GM19324 (cell line): ENCODE measurements at regions not wholly inside any gene's neighbourhood (a gene's known extent, or its start where the extent isn't known, plus 50 kb on each side); places are given as distances from the start of the nearest gene placed in this dataset.
"Not testable (repeated sequence)": the region's sequence is repeated elsewhere in the genome, so short reads cannot be mapped to it uniquely, and the experiment has no call there.

ENCODE experiments used
- ATAC-seq: cut with Tn5 transposase; IDR thresholded peaks from one replicate; pipeline ENCODE4 v1.9.1; 2021; ENCODE audit warnings: mild to moderate bottlenecking, moderate library complexity; ENCODE audit not compliant: unreplicated experiment, low FRiP score

GRCh38 chr18:993560-993959 is 88.9 kb downstream of the ADCYAP1 start:
- no peak for ATAC-seq

- no peak for ATAC-seq
These were observed 91.0 kb downstream of the ADCYAP1 start for GRCh38 chr18:995629-996028.

GRCh38 chr18:997499-997898 is 92.8 kb downstream of the ADCYAP1 start:
- no peak for ATAC-seq

- ATAC-seq = no peak
These were observed 94.3 kb downstream of the ADCYAP1 start for GRCh38 chr18:998936-999335.

- ATAC-seq = no peak
These were observed 98.0 kb downstream of the ADCYAP1 start for GRCh38 chr18:1002653-1003178.

GRCh38 chr18:1003499-1003898 is 98.8 kb downstream of the ADCYAP1 start:
- ATAC-seq = no peak

GRCh38 chr18:1006304-1006703 is 101.6 kb downstream of the ADCYAP1 start:
- ATAC-seq = no peak

- ATAC-seq = no peak
These were observed 102.3 kb downstream of the ADCYAP1 start for GRCh38 chr18:1006965-1007364.

GRCh38 chr18:1011349-1011748 is 106.7 kb downstream of the ADCYAP1 start:
- ATAC-seq = no peak

- ATAC-seq = no peak
These were observed 108.1 kb downstream of the ADCYAP1 start for GRCh38 chr18:1012775-1013174.

GRCh38 chr18:1013951-1014350 is 109.3 kb downstream of the ADCYAP1 start:
- ATAC-seq = no peak

GRCh38 chr18:1014509-1014908 is 109.8 kb downstream of the ADCYAP1 start:
- ATAC-seq = no peak

- ATAC-seq = no peak
These were observed 110.4 kb downstream of the ADCYAP1 start for GRCh38 chr18:1014951-1015624.

GRCh38 chr18:1015777-1016176 is 111.1 kb downstream of the ADCYAP1 start:
- ATAC-seq = no peak

GRCh38 chr18:1017227-1018058 is 112.8 kb downstream of the ADCYAP1 start:
- no peak for ATAC-seq

GRCh38 chr18:1018181-1018681 is 113.6 kb downstream of the ADCYAP1 start:
- ATAC-seq = no peak

GRCh38 chr18:1019191-1019590 is 114.5 kb downstream of the ADCYAP1 start:
- no peak for ATAC-seq

GRCh38 chr18:1020731-1021344 is 116.2 kb downstream of the ADCYAP1 start:
- ATAC-seq = no peak

GRCh38 chr18:1026930-1027329 is 122.3 kb downstream of the ADCYAP1 start:
- no peak for ATAC-seq

GRCh38 chr18:1033092-1033491 is 128.4 kb downstream of the ADCYAP1 start:
- ATAC-seq = not testable (repeated sequence)

- ATAC-seq = no peak
These were observed 130.3 kb downstream of the ADCYAP1 start for GRCh38 chr18:1034971-1035370.
